HCT116 (cell line): ENCODE measurements at regions not wholly inside any gene's neighbourhood (a gene's known extent, or its start where the extent isn't known, plus 50 kb on each side); places are given as distances from the start of the nearest gene placed in this dataset.

Experiments used
- ATAC-seq: fragments of 200-7000 bp; cut with Tn5 transposase; 2 replicates; pipeline ENCODE4 v1.9.1; 2020; ENCODE audit warnings: mild to moderate bottlenecking, moderate library complexity
- BruUV-seq: library from RNA; stranded (reverse); fragments of 400-500 nt; replicated peaks from 2 replicates; lab custom pipeline; 2021; lab: Mats Ljungman, UMichigan
- CTCF ChIA-PET: fragments of 300-600 bp; sonication (Branson Sonifier 250); formaldehyde crosslinking; loops from one replicate; lab custom pipeline; 2021; ENCODE audit warnings: antibody characterized with exemption; lab: Charles Lee
- POLR2A ChIA-PET: fragments of 300-600, 350-600 bp; sonication (Branson Sonifier 250); formaldehyde crosslinking; loops from one replicate; lab custom pipeline; 2021; ENCODE audit warnings: antibody characterized with exemption; lab: Charles Lee
- RAD21 ChIA-PET, 2 experiments: fragments of 300-600 bp; sonication (Branson Sonifier 250); formaldehyde crosslinking; loops; one replicate each; lab custom pipeline; 2023; ENCODE audit warnings: low total read pairs in 2 of 2; ENCODE audit not compliant: uncharacterized antibody in 2 of 2, unreplicated experiment in 2 of 2, low non-redundant PET in 1 of 2; lab: Charles Lee
- DNase-seq: peaks from one replicate; pipeline ENCODE4 v3.0.0-alpha.2; 2010; ENCODE audit warnings: low read depth, low spot score
- H2AFZ ChIP-seq: fragments of 200-600 bp; shearing (Covaris generic), sonication (generic); 2 replicates; pipeline ENCODE4 v1.6.1; 2017; ENCODE audit warnings: low read depth, mixed run types, mixed read lengths, antibody characterized with exemption, low read length; ENCODE audit not compliant: poor library complexity, severe bottlenecking
- H3K27ac ChIP-seq: 2 replicates; pipeline ENCODE4 v1.5.1; 2012; ENCODE audit warnings: low read depth, low read length
- H3K27me3 ChIP-seq: fragments of 200-600 bp; sonication (generic); 2 replicates; pipeline ENCODE4 v1.6.1; 2016; ENCODE audit warnings: mixed run types, low read length, mixed read lengths; ENCODE audit not compliant: insufficient read depth
- H3K36me3 ChIP-seq, 2 experiments: fragments of 200-500 bp in 1 of 2; fragments of 200-600 bp in 1 of 2; sonication (Bioruptor generic) in 1 of 2; sonication (generic) in 1 of 2; 2 replicates each; pipeline versions ENCODE4 v1.5.1 to v1.6.1; 2014 to 2016; ENCODE audit warnings: low read length in 2 of 2, inconsistent platforms in 1 of 2, mixed read lengths in 1 of 2, mixed run types in 1 of 2; ENCODE audit not compliant: insufficient read depth in 2 of 2, control insufficient read depth in 1 of 2
- H3K4me1 ChIP-seq, 2 experiments: fragments of 200-600 bp in 1 of 2; sonication (generic) in 1 of 2; 2 replicates each; pipeline versions ENCODE4 v1.5.1 to v1.6.1; 2012 to 2017; ENCODE audit warnings: low read length in 2 of 2, inconsistent platforms in 1 of 2, mild to moderate bottlenecking in 1 of 2, mixed read lengths in 1 of 2, mixed run types in 1 of 2, moderate library complexity in 1 of 2; ENCODE audit not compliant: insufficient read depth in 2 of 2, control insufficient read depth in 1 of 2
- H3K4me2 ChIP-seq: fragments of 200-600 bp; sonication (generic); 2 replicates; pipeline ENCODE4 v1.6.1; 2017; ENCODE audit warnings: mixed run types, low read length, mixed read lengths
- H3K4me3 ChIP-seq, 2 experiments: fragments of 200-600 bp in 1 of 2; sonication (generic) in 1 of 2; replicated peaks in 1 of 2; 2 replicates each; pipeline ENCODE4 v1.5.1; 2011 to 2016; ENCODE audit warnings: low read length in 2 of 2, control low read depth in 1 of 2, low read depth in 1 of 2, mild to moderate bottlenecking in 1 of 2, mixed read lengths in 1 of 2, mixed run types in 1 of 2
- H3K79me2 ChIP-seq: fragments of 200-600 bp; sonication (generic); 2 replicates; pipeline ENCODE4 v1.6.1; 2017; ENCODE audit warnings: mild to moderate bottlenecking, mixed run types, low read length, moderate library complexity, mixed read lengths; ENCODE audit not compliant: insufficient read depth
- H3K9ac ChIP-seq: fragments of 200-600 bp; sonication (generic); 2 replicates; pipeline ENCODE4 v1.6.1; 2016; ENCODE audit warnings: low read length, mixed read lengths
- H3K9me2 ChIP-seq: fragments of 200-600 bp; sonication (generic), shearing (Covaris generic); 2 replicates; pipeline ENCODE4 v1.6.1; 2017; ENCODE audit warnings: mixed run types, mild to moderate bottlenecking, moderate library complexity; ENCODE audit not compliant: insufficient read depth
- H3K9me3 ChIP-seq, 2 experiments: fragments of 200-500 bp in 1 of 2; fragments of 200-600 bp in 1 of 2; sonication (Bioruptor generic) in 1 of 2; sonication (generic) in 1 of 2; 2 replicates each; pipeline ENCODE4 v1.6.1; 2014 to 2017; ENCODE audit warnings: low read length in 2 of 2, mixed read lengths in 2 of 2, inconsistent platforms in 1 of 2, low read depth in 1 of 2, mild to moderate bottlenecking in 1 of 2, mixed run types in 1 of 2, moderate library complexity in 1 of 2; ENCODE audit not compliant: control insufficient read depth in 1 of 2, insufficient read depth in 1 of 2
- H4K20me1 ChIP-seq: fragments of 200-600 bp; sonication (generic), shearing (Covaris generic); 2 replicates; pipeline ENCODE4 v1.6.1; 2017; ENCODE audit warnings: mixed run types, mild to moderate bottlenecking, moderate library complexity; ENCODE audit not compliant: insufficient read depth
- ATF3 ChIP-seq: IDR thresholded peaks from 2 replicates; pipeline ENCODE4 v1.6.1; 2012
- EGR1 ChIP-seq: IDR thresholded peaks from 2 replicates; pipeline ENCODE4 v1.6.1; 2012; ENCODE audit warnings: low read depth
- MAX ChIP-seq: IDR thresholded peaks from 2 replicates; pipeline ENCODE4 v1.6.1; 2012
- POLR2A ChIP-seq: IDR thresholded peaks from 2 replicates; pipeline ENCODE4 v1.7.0; 2011; ENCODE audit warnings: borderline replicate concordance; ENCODE audit not compliant: insufficient read depth, insufficient read length; ENCODE audit errors: extremely low read depth
- POLR2AphosphoS5 ChIP-seq: IDR thresholded peaks from 2 replicates; pipeline ENCODE4 v1.6.1; 2011; ENCODE audit warnings: mild to moderate bottlenecking, low read depth, low read length, moderate library complexity
- SP1 ChIP-seq: IDR thresholded peaks from 2 replicates; pipeline ENCODE4 v1.6.1; 2012; ENCODE audit warnings: low read depth
- ZBTB33 ChIP-seq: IDR thresholded peaks from 2 replicates; pipeline ENCODE4 v1.6.1; 2011; ENCODE audit warnings: mild to moderate bottlenecking, low read length, moderate library complexity; ENCODE audit not compliant: insufficient replicate concordance; ENCODE audit errors: extremely low read depth
- ZNF274 ChIP-seq: fragments of 200-500 bp; sonication (Bioruptor generic); IDR thresholded peaks from 2 replicates; pipeline ENCODE4 v1.6.1; 2014; ENCODE audit warnings: mild to moderate bottlenecking, low read depth, low read length, inconsistent platforms
- intact Hi-C: fragments of 100-400 bp; cut with micrococcal nuclease; formaldehyde crosslinking; loops from 2 replicates; pipeline ENCODE4 v1.10.0; 2022

- Histone ChIP-seq H3K36me3 (no peaks in the 10 kb centered on the region), H3K79me2 (no peaks in the 10 kb centered on the region), H2AFZ (no peak overlapping the region), H3K27ac (no peak overlapping the region), H3K9me3 (no peaks in the 10 kb centered on the region)
- RAD21 ChIA-PET, result no interaction called here
- POLR2A ChIA-PET, result no interaction called here
- BruUV-seq, result no TSS peak
- no peak for TF ChIP-seq ZNF274
- no peak for TF ChIP-seq ATF3
- TF ChIP-seq ZBTB33, result no peak
- TF ChIP-seq EGR1, result no peak
- TF ChIP-seq SP1, result no peak
- TF ChIP-seq POLR2AphosphoS5, result no peak
- TF ChIP-seq POLR2A, result no peak
- no peak for TF ChIP-seq MAX
- TF ChIP-seq, all 23 proteins: peak for 0
- H3K27me3 ChIP-seq, result no peaks in the 10 kb centered on the region
- H3K9me2 ChIP-seq, result no peaks in the 10 kb centered on the region
- no peak overlapping the region for H3K4me2 ChIP-seq
- intact Hi-C loops, result loop anchor here (10.0 kb wide), 1 partner anchor 421 kb away; no protein-coding TSS in a partner anchor
- no peaks in the 10 kb centered on the region for H4K20me1 ChIP-seq
- H3K4me1 ChIP-seq, result peaks cover under 1 to 2% of the 10 kb centered on the region in 2 experiments; a peak in 2 of 4 replicates
- no peak for ATAC-seq
- no peak for DNase-seq
- no peak overlapping the region for H3K9ac ChIP-seq
- no peak overlapping the region for H3K4me3 ChIP-seq
- CTCF ChIA-PET, result no interaction called here
These were observed 103.6 kb downstream of the GNL3L start for GRCh38 chrX:54633641-54634040.
